ENCODE measurements at regions not wholly inside any gene's neighbourhood (a gene's known extent, or its start where the extent isn't known, plus 50 kb on each side); places are given as distances from the start of the nearest gene placed in this dataset.

GRCh38 chr4:36716874-36717273 lies 435.5 kb downstream of the DTHD1 start:
- no peak for DNase-seq (ENCODE audit: low read depth in 2 of 2)

DNA sequence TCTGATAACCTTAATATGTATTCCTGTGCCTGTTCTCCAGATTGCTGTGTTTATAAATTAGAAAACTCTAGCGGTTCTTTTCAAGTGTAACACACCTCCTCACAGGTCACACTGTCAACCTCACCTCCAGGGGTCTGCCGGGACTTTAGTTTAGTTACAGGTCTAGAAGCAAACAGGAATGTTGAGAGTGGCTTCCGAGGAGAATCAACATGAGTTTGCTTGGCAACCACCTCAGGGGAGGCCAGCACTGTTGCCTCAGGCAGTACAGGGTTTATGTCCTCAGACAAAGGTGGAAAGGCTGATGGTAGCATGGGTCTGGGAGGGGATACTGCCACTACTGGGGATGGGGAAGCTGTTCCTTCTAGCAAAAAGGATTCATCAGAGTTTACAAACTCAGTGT lies 438.0 kb downstream of the DTHD1 start:
- DNase-seq (ENCODE audit: low read depth in 2 of 2), result no peak

- DNase-seq (ENCODE audit: low read depth in 2 of 2), result no peak
Observed at GRCh38 chr4:36722986-36723385, 441.6 kb downstream of the DTHD1 start.

DNA sequence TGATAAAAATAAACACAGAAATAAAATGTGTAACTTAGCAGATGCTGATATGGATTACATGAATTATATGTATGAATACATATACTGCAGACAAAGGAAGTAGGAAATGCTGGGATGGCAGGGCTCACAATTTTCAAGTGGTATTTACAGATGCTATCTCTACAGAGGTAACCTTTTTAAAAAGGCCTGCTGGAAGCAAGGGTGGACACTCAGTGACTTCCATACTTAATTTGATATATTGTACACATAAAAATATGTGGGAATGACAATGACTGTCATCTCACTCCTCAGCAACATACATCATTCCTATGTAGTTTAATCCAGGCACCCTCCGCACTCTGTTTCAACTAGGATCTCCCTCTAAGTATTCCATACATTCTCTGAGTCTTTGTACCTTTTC lies 452.9 kb downstream of the DTHD1 start:
- DNase-seq (ENCODE audit: low read depth in 2 of 2), result no peak

DNA sequence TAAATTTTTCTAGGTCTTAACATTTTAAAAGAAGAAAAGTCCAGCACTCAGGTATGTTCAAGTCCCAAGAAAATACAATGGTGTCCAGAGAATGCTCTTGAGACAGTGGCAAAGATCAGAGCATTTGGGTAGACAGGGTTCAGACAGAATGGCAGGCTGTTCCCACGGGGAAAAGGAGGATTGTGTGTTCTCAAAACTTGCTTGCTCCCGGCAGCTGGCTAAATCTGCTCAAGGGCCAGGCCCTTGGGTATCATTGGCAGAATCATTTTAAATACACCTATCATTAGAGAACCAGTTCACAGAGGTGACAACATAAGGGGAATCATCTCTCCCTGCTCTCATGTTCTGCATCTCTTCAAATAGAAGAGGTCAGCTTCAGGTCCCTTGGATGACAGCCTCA lies 456.3 kb downstream of the DTHD1 start:
- DNase-seq (ENCODE audit: low read depth in 2 of 2), result no peak

DNA sequence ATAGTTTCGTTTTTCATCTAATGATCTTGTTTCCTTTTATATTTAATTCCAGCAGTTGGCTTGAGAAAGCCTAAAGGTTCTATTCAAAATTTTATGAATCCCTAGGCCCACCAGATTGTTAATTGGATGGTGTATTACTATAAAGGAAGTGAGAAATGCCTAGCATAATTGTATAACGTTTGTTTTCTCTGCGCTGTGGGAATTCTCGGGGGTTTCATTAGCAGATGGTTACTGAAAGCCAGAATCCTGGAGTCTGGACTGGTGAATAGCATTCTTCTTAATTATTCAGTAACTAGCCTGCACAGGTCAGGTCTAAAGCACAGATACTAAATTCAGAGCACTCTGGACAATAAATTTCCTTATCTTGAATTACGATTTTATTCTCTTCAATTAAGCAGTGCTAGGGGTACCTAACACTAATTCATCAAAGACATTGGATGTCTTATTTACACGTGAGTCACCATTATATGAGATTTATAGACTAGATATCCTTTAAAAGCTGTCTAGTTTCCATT lies 459.4 kb downstream of the DTHD1 start:
- no peak for DNase-seq (ENCODE audit: low read depth in 2 of 2)

GRCh38 chr4:36747277-36748129 lies 466.1 kb downstream of the DTHD1 start:
- no peak for DNase-seq (ENCODE audit: low read depth in 2 of 2)

DNA sequence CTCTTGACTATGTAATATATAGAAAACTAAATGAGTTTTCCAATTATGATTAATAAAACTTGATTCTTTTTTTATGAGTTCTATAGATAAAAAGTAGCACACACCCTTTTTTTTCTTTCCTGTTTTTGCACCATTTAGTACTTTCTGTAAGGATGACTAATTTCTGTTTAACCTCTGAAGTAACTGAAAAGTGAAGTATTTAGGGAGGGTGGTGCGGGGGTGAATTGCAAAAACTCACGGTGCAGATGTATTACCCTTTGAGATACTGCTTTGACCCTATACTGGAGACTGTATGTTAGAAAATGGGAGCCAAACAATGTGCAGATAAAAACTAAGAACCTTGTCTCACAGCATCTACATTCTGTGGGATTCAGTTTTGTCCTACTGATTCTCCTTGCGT lies 471.6 kb downstream of the DTHD1 start:
- DNase-seq (ENCODE audit: low read depth in 2 of 2), result no peak

- no peak for DNase-seq (ENCODE audit: low read depth in 2 of 2)
Observed at GRCh38 chr4:36757580-36758311, 476.3 kb downstream of the DTHD1 start.

- no peak for DNase-seq (ENCODE audit: low read depth in 2 of 2)
Observed at GRCh38 chr4:36758312-36759178, 477.1 kb downstream of the DTHD1 start.

DNA sequence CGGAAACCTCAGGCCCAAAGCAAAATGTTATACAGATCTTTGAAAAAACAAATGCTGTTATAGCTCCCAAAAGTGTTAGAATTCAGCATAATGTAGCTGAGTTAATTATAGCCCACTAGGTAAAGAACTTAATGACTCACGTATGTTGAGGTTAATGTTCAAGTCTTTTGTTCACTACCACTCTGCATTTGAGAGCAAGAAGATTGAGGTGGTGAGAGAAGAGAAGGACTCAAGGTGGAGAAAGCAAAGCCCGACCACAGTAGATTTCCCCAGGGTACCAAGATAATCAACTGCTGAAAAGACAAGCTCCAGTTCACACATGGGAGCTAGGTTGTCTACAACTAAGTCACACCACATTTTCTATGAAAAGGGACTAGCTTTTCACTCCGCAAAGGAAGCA lies 480.2 kb downstream of the DTHD1 start:
- DNase-seq (ENCODE audit: low read depth in 2 of 2), result no peak

DNA sequence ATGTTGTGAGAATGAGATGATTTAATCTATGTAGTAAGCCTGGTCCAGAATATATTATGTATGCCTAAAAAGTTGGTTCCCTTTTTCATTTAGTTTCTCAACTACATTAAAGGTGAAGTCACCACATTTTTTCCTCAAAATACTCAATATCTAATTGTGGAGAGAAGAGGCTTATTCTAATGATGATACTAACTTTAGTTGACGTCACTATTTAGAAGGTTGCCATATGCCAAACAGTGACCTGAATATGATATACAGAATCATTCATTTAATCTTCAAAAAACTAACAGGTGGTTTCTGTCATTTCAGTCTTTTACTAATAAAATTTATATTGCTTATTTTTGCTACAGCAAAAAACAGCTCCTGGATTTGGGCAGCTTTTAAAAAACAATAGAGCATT lies 480.7 kb upstream of the NWD2 start:
- DNase-seq (ENCODE audit: low read depth in 2 of 2), result no peak

GRCh38 chr4:36767596-36767995 lies 476.9 kb upstream of the NWD2 start:
- DNase-seq (ENCODE audit: low read depth in 2 of 2), result no peak

GRCh38 chr4:36771411-36772153 lies 473.0 kb upstream of the NWD2 start:
- no peak for DNase-seq (ENCODE audit: low read depth in 2 of 2)

GRCh38 chr4:36772154-36772516 lies 472.4 kb upstream of the NWD2 start:
- DNase-seq (ENCODE audit: low read depth in 2 of 2), result no peak

- no peak for DNase-seq (ENCODE audit: low read depth in 2 of 2)
Observed at GRCh38 chr4:36773467-36773866, 471.1 kb upstream of the NWD2 start.

GRCh38 chr4:36775544-36775943 lies 469.0 kb upstream of the NWD2 start:
- no peak for DNase-seq (ENCODE audit: low read depth in 2 of 2)

DNA sequence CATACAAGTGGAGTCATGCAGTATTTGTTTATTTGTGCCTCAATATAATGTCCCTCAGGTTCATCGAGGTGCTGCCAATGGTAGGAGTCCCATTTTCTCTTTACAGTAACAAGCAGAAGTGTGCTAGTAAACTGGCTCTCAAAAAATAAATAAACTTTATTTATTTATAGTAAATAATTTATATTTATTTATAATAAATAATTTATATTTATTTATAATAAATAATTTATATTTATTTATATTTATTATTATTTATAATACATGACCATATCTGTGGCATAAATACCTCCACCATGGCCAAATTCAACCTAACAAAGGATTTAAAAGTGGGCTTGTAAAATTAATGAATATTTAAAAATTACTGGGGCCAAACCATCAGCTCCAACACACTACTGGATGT lies 464.9 kb upstream of the NWD2 start:
- DNase-seq (ENCODE audit: low read depth in 2 of 2), result no peak

- no peak for DNase-seq (ENCODE audit: low read depth in 2 of 2)
Observed at GRCh38 chr4:36785973-36786372, 458.6 kb upstream of the NWD2 start.

DNA sequence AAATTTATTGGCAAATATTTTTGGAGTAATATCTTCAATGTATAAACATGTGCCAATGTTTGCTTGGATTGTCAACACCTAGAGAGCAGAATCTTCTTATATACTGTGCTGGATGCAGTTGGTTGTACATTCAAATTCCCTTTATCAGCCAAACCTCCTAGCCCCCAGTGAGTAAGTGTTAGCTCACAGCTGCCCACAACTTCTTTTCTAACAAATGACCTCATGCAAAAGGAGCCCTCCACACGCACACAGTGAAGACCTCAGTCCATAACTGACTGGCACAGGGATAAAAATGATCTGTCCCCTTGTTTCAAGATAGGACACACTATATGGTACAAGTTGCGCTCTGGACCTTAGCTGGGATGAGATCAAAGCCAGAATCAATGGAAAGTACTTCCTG lies 458.0 kb upstream of the NWD2 start:
- no peak for DNase-seq (ENCODE audit: low read depth in 2 of 2)

DNA sequence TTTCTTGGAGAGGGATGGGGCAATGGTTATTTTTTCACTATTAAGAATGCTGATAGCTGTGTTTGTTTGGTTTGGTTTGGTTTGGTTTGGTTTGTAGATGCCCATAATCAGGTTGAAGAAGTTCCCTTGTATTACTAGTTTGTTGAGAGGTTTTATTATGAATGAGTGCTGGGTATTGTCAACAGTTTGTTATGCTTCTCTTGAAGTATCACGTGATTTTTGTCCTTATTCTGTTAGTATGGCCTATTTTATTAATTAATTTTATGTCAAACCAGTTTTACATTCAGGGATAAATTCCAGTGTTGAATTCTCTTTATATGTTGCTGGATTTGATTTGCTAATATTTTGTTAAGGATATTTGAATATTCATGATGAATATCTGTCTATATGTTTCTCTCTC lies 449.8 kb upstream of the NWD2 start:
- no peak for DNase-seq (ENCODE audit: low read depth in 2 of 2)

All from fibroblast of skin of left quadriceps (primary cell).